ENCODE measurements at regions not wholly inside any gene's neighbourhood (a gene's known extent, or its start where the extent isn't known, plus 50 kb on each side); places are given as distances from the start of the nearest gene placed in this dataset.

- DNase-seq = no peak
- no peak overlapping the region for H3K27ac Mint-ChIP-seq
- no peaks in the 10 kb centered on the region for H3K4me1 Mint-ChIP-seq
- peaks cover 17% of the 10 kb centered on the region for H3K27me3 Mint-ChIP-seq
- ATAC-seq (ENCODE audit: low read depth) = no peak
- POLR2A ChIA-PET = no interaction called here
- H3K9me3 Mint-ChIP-seq = no peaks in the 10 kb centered on the region
- no peaks in the 10 kb centered on the region for H3K36me3 Mint-ChIP-seq
- no peak overlapping the region for H3K4me3 Mint-ChIP-seq
Measured at GRCh38 chr1:40929155-40929554, 50.3 kb upstream of the CTPS1 start.
